ENCODE measurements at regions not wholly inside any gene's neighbourhood (a gene's known extent, or its start where the extent isn't known, plus 50 kb on each side); places are given as distances from the start of the nearest gene placed in this dataset.

DNA sequence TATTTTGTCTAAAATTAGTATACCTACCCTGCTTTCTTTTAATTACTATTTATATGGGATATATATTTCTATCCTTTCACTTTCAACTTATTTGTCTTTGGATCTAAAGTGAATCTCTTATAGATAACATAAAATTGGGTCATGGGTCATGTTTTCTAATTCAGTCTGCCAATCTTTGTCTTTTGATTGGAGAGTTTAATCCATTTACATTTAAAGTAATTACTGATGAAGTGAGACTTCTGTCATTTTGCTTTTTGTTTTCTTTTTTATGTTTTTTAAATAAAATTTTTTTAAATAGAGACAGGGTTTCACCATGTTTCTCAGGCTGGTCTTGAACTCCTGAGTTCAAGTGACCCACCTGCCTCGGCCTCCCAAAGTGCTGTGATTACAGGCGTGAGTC is 50.5 kb upstream of the PRDM1 start:
- no CpG with 5 or more reads among the region's 2 CpGs for WGBS (ENCODE audit: insufficient coverage)
- no peaks in the 10 kb centered on the region for H3K36me3 ChIP-seq (ENCODE audit: control insufficient read depth, insufficient read depth, low read length)
- H3K27ac ChIP-seq (ENCODE audit: low read depth, low read length) = no peak overlapping the region
- H3K27me3 ChIP-seq (ENCODE audit: control insufficient read depth, insufficient read depth, low read length) = no peaks in the 10 kb centered on the region
- peaks cover 4% of the 10 kb centered on the region for H3K9me3 ChIP-seq (ENCODE audit: control insufficient read depth, insufficient read depth, low read length)
- no peaks in the 10 kb centered on the region for H3K4me1 ChIP-seq (ENCODE audit: control insufficient read depth, insufficient read depth, low read length)
- DNase-seq (ENCODE audit: low read depth in 4 of 6, low spot score in 6 of 6) = no peak
- no peak overlapping the region for H3K4me3 ChIP-seq (ENCODE audit: low read depth, low read length)

- H3K9me3 ChIP-seq (ENCODE audit: control insufficient read depth, insufficient read depth, low read length) = peaks cover 4% of the 10 kb centered on the region
- H3K27ac ChIP-seq (ENCODE audit: low read depth, low read length) = no peak overlapping the region
- no peak for DNase-seq (ENCODE audit: low read depth in 4 of 6, low spot score in 6 of 6)
- WGBS (ENCODE audit: insufficient coverage) = no CpG with 5 or more reads among the region's 2 CpGs
- no peaks in the 10 kb centered on the region for H3K4me1 ChIP-seq (ENCODE audit: control insufficient read depth, insufficient read depth, low read length)
- no peaks in the 10 kb centered on the region for H3K27me3 ChIP-seq (ENCODE audit: control insufficient read depth, insufficient read depth, low read length)
- no peaks in the 10 kb centered on the region for H3K36me3 ChIP-seq (ENCODE audit: control insufficient read depth, insufficient read depth, low read length)
- no peak overlapping the region for H3K4me3 ChIP-seq (ENCODE audit: low read depth, low read length)
These were observed 52.3 kb upstream of the PRDM1 start for GRCh38 chr6:106033806-106034205.

- peaks cover 4% of the 10 kb centered on the region for H3K27me3 ChIP-seq (ENCODE audit: control insufficient read depth, insufficient read depth, low read length)
- H3K4me3 ChIP-seq (ENCODE audit: low read depth, low read length) = no peak overlapping the region
- no peaks in the 10 kb centered on the region for H3K9me3 ChIP-seq (ENCODE audit: control insufficient read depth, insufficient read depth, low read length)
- DNase-seq (ENCODE audit: low read depth in 4 of 6, low spot score in 6 of 6) = no peak
- H3K4me1 ChIP-seq (ENCODE audit: control insufficient read depth, insufficient read depth, low read length) = no peaks in the 10 kb centered on the region
- no peaks in the 10 kb centered on the region for H3K36me3 ChIP-seq (ENCODE audit: control insufficient read depth, insufficient read depth, low read length)
- no peak overlapping the region for H3K27ac ChIP-seq (ENCODE audit: low read depth, low read length)
These were observed 58.4 kb upstream of the PRDM1 start for GRCh38 chr6:106027758-106028157.

- Histone ChIP-seq H3K27ac (ENCODE audit: low read depth, low read length) (no peak overlapping the region), H3K4me1 (ENCODE audit: control insufficient read depth, insufficient read depth, low read length) (no peaks in the 10 kb centered on the region), H3K27me3 (ENCODE audit: control insufficient read depth, insufficient read depth, low read length) (peaks cover 4% of the 10 kb centered on the region), H3K4me3 (ENCODE audit: low read depth, low read length) (no peak overlapping the region), H3K9me3 (ENCODE audit: control insufficient read depth, insufficient read depth, low read length) (no peaks in the 10 kb centered on the region), H3K36me3 (ENCODE audit: control insufficient read depth, insufficient read depth, low read length) (no peaks in the 10 kb centered on the region)
- WGBS (ENCODE audit: insufficient coverage) = 19% methylated on average over 2 of the region's 17 CpGs
- DNase-seq (ENCODE audit: low read depth in 4 of 6, low spot score in 6 of 6) = peak in 1 of 6 donors; percentile 28
These were observed 59.1 kb upstream of the PRDM1 start for GRCh38 chr6:106026748-106027715.

DNA sequence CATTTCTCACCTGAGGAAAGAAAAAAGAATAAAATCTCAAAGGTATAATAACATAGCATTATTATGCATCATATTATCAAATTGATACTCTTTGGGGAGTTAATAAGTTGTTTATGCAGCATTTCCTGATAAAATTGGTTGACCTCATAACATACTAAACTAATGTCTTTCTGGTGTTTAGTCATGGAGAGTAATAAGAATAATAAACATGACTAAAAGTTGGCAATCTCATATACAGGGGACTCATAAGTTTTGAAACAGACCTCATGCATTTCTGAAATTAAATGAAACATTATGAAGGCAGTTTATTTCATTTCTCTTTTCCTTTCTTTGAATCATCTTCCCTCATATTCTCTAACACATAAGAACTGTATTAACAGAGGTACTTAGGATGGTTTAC is 60.5 kb upstream of the PRDM1 start:
- Histone ChIP-seq H3K4me3 (ENCODE audit: low read depth, low read length) (no peak overlapping the region), H3K27me3 (ENCODE audit: control insufficient read depth, insufficient read depth, low read length) (peaks cover 4% of the 10 kb centered on the region), H3K36me3 (ENCODE audit: control insufficient read depth, insufficient read depth, low read length) (no peaks in the 10 kb centered on the region), H3K27ac (ENCODE audit: low read depth, low read length) (no peak overlapping the region), H3K9me3 (ENCODE audit: control insufficient read depth, insufficient read depth, low read length) (no peaks in the 10 kb centered on the region), H3K4me1 (ENCODE audit: control insufficient read depth, insufficient read depth, low read length) (no peaks in the 10 kb centered on the region)
- no peak for DNase-seq (ENCODE audit: low read depth in 4 of 6, low spot score in 6 of 6)

DNA sequence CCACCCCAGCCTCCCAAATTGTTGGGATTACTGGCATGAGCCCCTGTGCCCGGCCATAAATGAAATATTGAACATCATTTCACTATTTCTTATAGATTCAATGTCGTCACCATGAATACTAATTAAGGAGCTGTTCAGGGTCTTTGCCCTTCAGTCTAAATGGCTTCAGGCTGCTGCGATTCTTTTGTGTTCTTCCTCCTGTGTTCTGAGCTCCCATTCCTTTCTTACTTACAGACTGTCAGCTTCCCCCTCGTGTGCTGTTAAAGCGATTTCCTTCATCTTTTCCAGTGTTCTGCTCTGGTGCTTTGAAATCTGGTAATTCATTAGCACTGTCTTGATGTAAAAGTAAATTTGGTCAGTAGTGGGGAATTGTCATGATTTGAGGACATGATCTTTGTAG is 63.3 kb upstream of the PRDM1 start:
- H3K9me3 ChIP-seq (ENCODE audit: control insufficient read depth, insufficient read depth, low read length) = no peaks in the 10 kb centered on the region
- WGBS (ENCODE audit: insufficient coverage) = 48% methylated on average over 3 of the region's 5 CpGs
- peak in 1 of 6 donors; percentile 41 for DNase-seq (ENCODE audit: low read depth in 4 of 6, low spot score in 6 of 6)
- H3K27ac ChIP-seq (ENCODE audit: low read depth, low read length) = no peak overlapping the region
- H3K4me3 ChIP-seq (ENCODE audit: low read depth, low read length) = no peak overlapping the region
- no peaks in the 10 kb centered on the region for H3K36me3 ChIP-seq (ENCODE audit: control insufficient read depth, insufficient read depth, low read length)
- H3K27me3 ChIP-seq (ENCODE audit: control insufficient read depth, insufficient read depth, low read length) = peaks cover 4% of the 10 kb centered on the region
- H3K4me1 ChIP-seq (ENCODE audit: control insufficient read depth, insufficient read depth, low read length) = no peaks in the 10 kb centered on the region

- Histone ChIP-seq H3K27me3 (ENCODE audit: control insufficient read depth, insufficient read depth, low read length) (peaks cover 2% of the 10 kb centered on the region), H3K36me3 (ENCODE audit: control insufficient read depth, insufficient read depth, low read length) (no peaks in the 10 kb centered on the region), H3K4me1 (ENCODE audit: control insufficient read depth, insufficient read depth, low read length) (no peaks in the 10 kb centered on the region), H3K4me3 (ENCODE audit: low read depth, low read length) (no peak overlapping the region), H3K27ac (ENCODE audit: low read depth, low read length) (no peak overlapping the region), H3K9me3 (ENCODE audit: control insufficient read depth, insufficient read depth, low read length) (no peaks in the 10 kb centered on the region)
- DNase-seq (ENCODE audit: low read depth in 4 of 6, low spot score in 6 of 6) = no peak
- 71% methylated on average over 4 of the region's 5 CpGs for WGBS (ENCODE audit: insufficient coverage)
These were observed 68.7 kb upstream of the PRDM1 start for GRCh38 chr6:106017454-106017853.

GRCh38 chr6:106014955-106015354 is 71.2 kb upstream of the PRDM1 start:
- Histone ChIP-seq H3K27ac (ENCODE audit: low read depth, low read length) (no peak overlapping the region), H3K27me3 (ENCODE audit: control insufficient read depth, insufficient read depth, low read length) (peaks cover 2% of the 10 kb centered on the region), H3K4me1 (ENCODE audit: control insufficient read depth, insufficient read depth, low read length) (no peaks in the 10 kb centered on the region), H3K36me3 (ENCODE audit: control insufficient read depth, insufficient read depth, low read length) (no peaks in the 10 kb centered on the region), H3K4me3 (ENCODE audit: low read depth, low read length) (no peak overlapping the region), H3K9me3 (ENCODE audit: control insufficient read depth, insufficient read depth, low read length) (no peaks in the 10 kb centered on the region)
- DNase-seq (ENCODE audit: low read depth in 4 of 6, low spot score in 6 of 6) = no peak
- WGBS (ENCODE audit: insufficient coverage) = no CpG with 5 or more reads among the region's 2 CpGs

DNA sequence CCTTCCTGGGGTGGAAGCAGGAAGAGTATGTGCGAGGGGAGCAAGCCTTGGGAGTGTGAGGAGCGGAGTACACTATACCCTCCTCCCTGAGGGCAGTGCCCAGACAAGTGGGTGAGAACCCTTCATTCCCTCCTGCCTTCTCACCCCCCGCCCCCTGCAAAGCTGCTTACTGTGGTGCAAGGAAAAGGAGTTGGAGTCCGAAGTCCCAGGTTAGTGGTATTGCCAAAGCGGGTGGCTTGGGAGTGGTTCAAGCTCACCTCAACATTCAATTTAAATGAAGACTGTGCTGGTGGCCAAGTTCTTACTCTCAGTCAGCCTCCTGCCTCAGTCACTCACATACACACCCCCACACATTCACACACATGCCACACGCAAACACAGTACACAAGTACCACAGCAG is 74.7 kb upstream of the PRDM1 start:
- Histone ChIP-seq H3K9me3 (ENCODE audit: control insufficient read depth, insufficient read depth, low read length) (no peaks in the 10 kb centered on the region), H3K27ac (ENCODE audit: low read depth, low read length) (no peak overlapping the region), H3K4me1 (ENCODE audit: control insufficient read depth, insufficient read depth, low read length) (no peaks in the 10 kb centered on the region), H3K4me3 (ENCODE audit: low read depth, low read length) (no peak overlapping the region), H3K27me3 (ENCODE audit: control insufficient read depth, insufficient read depth, low read length) (peaks cover 2% of the 10 kb centered on the region), H3K36me3 (ENCODE audit: control insufficient read depth, insufficient read depth, low read length) (no peaks in the 10 kb centered on the region)
- 100% methylated on average over 2 of the region's 6 CpGs for WGBS (ENCODE audit: insufficient coverage)
- no peak for DNase-seq (ENCODE audit: low read depth in 4 of 6, low spot score in 6 of 6)

DNA sequence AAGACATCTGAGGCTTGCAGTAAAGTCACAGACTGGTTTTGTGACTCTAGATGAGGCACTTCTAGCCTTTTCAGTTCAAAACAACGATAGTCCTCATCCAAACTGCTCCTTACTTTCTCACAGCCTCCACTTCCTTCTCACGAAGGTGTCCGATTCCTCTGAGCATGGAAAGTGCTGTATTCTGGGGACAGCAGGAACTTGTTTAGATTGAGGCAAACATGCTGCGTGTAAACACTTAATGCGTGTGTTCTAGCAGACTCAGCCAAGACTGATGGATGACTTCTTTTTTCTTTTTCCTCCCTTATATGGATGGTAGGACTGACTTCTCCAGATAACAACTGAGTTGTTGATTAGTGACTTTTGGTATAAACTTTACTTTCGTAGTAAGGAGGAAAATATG is 80.2 kb upstream of the PRDM1 start:
- H3K27me3 ChIP-seq (ENCODE audit: control insufficient read depth, insufficient read depth, low read length) = peaks cover 5% of the 10 kb centered on the region
- no peak overlapping the region for H3K27ac ChIP-seq (ENCODE audit: low read depth, low read length)
- H3K4me3 ChIP-seq (ENCODE audit: low read depth, low read length) = no peak overlapping the region
- no peak for DNase-seq (ENCODE audit: low read depth in 4 of 6, low spot score in 6 of 6)
- H3K36me3 ChIP-seq (ENCODE audit: control insufficient read depth, insufficient read depth, low read length) = no peaks in the 10 kb centered on the region
- WGBS (ENCODE audit: insufficient coverage) = no CpG with 5 or more reads among the region's 6 CpGs
- H3K9me3 ChIP-seq (ENCODE audit: control insufficient read depth, insufficient read depth, low read length) = no peaks in the 10 kb centered on the region
- H3K4me1 ChIP-seq (ENCODE audit: control insufficient read depth, insufficient read depth, low read length) = no peaks in the 10 kb centered on the region

Measured in spinal cord (tissue), 9 donors.